ENCODE measurements at regions not wholly inside any gene's neighbourhood (a gene's known extent, or its start where the extent isn't known, plus 50 kb on each side); places are given as distances from the start of the nearest gene placed in this dataset.

DNA sequence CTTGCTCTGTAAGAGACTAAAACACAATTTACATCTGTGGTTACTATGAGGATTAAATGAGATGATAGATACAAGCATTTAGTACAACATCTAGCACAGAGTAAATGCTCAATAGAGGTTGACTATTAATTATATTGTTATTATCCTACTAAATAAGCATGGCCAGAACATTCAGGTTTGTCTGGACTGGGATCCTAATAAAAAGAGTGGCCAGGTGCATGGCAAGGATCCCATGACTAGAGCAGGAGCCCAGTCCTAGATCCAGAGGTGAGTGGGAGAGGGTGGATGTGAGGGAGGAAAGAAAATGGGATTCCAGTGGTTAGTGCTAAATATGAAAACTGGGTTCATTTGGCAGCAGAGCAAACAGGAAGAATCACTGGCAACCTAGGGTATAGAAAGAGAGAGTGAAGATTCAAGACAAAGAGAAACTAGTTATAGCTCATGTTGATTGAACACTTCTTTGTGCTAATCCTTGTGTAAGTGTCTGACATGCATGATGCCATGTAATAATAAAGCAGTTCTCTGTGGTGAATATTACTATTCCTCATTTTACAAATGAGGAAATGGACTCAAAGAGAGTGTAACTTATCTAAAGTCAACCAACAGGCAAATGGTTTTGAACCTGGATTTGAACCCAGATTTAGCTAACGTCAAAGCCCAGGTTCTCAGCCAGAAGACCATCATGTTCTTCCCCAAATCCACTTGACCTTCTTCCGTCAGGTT, 71.1 kb upstream of the FGGY start:
- no peak for DNase-seq

DNA sequence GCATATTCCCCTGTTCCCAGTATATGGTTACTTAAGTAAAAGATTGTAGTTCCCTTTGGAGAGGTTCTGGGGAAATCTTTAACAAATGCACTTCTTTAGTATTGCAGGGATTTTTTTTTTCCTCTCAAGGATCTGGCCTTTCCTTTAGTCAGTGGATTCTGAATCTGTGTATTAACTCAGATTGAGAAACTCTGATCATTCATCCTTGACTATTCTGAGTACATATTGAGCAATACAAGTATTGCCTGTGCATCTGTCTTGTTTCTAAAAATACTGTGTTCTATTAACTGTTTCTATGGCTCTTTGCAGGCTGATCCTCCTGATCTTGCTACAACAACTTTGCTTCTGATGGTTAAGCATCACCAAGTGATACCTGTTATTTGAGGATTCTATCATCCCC, 67.8 kb upstream of the FGGY start:
- DNase-seq, result no peak

DNA sequence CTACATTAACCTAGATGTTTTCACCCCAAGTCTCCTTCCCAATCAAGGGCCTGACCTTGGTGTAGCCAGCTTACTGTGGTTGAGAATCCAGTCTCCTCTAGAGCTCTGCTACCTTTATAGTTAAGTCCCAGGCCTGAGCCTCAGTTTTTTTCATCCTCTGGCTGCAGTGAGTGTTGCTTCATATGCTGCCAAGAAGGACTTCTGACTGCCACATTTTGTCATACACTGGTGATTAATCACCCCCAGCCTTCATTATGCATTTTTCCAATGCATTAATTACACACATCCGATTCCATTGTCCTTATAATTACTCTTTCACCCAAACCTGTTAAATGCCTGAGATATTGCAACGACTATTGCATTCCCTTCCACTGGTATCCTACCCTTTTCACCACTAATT, 66.3 kb upstream of the FGGY start:
- no peak for DNase-seq

DNA sequence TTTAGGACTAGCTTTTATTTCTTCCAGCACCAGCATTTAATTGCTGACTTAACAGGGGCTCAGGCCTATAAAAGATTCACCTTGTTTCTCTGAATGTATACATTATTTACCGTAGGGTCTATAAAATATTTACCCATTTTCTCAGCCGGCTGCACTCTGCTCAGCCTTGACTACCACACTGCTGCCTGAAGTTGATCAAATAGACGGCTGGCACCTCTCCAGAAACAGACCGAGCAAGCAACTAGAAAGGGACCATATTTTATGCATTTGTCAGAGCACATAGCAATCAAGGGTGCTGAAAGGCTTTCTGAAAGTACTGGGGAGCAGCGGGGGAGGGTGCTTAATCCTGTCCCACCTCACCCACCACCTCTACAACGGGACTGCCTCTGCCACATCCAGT, 64.7 kb upstream of the FGGY start:
- no peak for DNase-seq

DNA sequence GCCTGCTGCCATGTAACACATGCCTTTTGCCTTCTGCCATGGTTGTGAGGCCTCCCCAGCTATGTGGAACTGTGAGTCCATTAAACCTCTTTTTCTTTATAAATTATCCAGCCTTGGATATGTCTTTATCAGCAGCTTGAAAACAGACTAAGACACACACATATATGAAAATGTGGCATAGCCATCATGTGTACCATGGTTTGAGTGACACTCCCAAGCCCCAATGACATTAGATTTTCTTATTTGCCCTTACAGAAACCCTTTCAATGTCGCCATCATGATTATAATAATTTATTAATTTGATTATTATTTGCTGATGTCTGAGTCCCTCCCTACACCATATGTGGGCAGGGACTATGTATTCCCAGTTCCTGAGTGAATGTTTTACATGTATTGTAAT, 63.5 kb upstream of the FGGY start:
- DNase-seq, result no peak

DNA sequence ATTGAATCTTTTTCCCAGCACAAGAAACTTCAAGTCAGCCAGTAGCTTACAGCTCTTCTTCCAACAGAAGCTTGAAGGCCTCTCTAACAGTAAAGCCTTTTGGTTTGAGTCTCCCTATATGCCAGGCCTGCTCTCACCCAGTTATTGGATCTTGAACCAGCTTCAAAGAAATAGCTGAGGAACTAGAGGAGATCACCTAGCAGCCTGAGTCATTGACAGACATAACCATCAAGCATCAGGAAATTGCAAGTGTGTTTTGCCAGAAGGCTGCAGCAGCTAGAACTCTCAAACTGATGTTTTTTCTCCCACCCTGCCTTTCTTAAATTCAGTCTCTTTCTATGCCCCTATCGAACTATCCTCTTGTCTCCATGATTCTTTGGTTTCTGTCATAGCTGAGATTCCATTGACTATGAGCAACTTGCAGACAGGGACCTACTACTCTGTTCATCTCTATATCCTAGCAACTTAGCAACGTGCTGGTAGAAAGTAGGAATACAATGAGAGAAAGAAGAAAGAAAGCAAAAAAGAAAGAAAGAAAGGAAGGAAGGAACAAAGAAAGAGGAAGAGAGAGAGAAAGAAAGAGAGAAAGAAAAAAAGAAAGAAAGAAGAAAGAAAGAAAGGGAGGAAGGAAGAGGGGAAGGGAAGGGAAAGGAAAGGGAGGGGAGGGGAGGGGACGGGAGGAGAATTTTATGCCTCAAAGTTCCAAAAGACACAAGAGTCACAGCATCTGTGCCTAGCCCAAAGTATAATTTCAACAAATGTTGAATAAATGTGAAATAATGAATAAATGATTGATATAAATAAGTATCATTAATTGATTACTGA, 60.0 kb upstream of the FGGY start:
- no peak for DNase-seq

DNA sequence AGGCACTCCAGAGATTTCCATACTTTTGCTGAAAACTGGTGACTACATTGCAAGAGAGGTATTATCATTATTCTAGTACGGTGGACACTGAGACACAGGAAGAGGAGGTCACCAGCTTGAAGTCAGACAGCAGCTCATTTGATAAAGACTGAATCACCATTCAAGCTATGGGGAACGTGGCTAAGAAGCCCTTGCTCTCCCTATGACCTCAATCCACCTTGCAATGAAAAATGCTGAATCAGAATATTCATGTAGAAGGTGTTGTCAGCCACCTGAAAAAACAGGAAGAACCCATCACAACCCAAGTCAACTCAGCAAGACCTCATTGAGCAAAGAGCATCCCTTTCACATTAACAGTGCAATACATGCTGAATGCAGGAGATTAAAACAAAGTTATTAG, 59.0 kb upstream of the FGGY start:
- DNase-seq, result no peak

DNA sequence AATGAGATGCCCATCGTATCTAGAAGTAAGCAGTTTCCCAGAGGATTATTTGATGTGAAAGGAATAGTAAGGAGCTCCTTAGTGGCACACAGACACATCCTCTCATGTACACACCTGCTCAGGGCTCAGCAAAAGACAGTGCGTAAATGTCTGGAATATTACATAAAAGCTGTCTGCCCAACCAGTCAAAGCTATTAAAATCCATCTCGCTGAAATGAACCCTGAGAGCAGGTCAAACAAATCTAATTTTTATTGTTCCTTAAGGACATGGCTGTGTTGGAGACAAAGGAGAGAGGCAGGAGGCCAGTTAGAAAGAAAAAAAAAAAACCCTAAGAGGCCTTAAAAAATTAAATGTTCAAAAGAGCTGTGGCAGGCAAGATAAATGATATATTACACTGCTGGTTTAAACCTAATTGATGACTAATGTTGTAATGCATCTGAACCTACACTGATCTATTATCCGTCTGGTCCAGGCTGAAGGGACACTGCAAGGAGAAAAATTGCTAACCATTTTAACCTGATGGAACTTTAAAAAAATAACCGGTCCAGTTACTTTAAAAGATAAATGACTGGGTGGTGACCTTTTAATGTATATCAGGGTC, 58.5 kb upstream of the FGGY start:
- no peak for DNase-seq

DNA sequence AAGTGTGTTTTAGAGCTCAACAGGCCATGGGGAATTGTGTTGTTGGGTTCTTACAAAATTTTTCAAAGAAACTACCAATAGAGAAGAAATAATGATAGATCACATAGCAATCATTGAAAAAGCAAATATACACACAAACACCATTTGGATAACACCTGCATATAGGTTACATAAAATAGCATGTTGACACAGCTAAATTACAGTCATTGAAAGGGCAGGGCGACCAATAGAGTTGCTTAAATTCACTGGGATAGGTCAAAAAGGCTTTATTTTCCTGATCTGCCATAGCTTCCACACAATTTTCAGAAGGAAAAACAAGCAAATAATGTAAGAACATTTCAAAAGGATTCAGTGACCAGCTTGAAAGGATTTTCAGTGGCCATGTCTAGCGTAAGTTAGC, 57.9 kb upstream of the FGGY start:
- no peak for DNase-seq

DNA sequence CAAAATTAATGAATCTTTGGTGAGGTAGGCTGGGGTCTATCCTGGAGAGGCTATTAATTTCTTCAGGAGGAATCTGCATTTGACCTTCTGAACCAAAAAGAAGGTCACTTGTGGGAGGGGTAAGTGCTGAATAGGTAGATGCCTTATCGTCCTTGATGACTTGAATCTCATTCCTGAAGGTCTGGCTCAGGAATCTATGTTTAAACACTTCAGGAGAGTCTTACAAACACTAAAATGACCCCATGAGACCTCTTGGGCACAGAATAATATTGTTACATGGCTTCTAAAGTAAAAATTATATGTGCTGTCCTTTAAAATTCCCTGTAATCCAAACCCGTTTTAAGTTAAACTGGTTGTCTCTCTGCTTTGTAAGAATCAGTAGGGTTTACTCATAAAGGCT, 55.0 kb upstream of the FGGY start:
- no peak for DNase-seq

DNA sequence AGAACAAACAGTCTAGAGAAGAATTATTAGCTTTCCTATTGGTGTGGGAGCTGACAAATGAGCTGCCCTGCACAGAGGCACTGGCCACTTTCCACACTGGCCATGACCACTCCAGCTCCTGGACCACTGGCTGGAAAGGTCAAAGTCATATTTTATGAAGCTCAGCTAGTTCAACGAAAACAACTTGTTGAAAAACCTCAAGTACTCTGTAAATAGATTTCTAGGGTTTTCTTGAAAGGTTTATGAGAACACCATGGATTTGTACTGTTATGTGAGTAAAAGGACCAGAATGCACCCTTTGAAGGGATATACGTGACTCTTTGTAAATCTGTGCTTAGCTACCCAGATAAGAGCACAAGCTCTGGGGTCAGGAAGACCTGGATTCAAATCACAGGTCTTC, 54.5 kb upstream of the FGGY start:
- DNase-seq, result no peak

DNA sequence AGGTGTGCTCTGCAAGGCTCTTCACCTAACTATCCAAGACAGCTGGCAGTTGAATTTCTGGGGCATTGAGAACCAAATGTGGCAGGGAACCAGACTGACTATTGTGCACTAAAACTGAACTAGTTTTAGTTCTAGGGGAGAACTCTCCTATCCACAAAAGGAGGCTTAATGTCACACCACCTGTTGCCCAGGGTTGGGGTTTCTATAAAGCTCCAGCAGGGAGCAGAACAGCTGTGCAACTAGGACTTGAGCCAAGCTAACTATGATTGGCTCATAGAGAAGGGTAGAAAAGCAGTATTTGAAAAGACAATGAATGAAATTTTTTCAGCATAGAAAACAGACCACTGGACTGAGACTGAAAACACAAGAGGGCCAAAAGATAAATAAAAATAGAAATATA, 53.3 kb upstream of the FGGY start:
- DNase-seq, result no peak

DNA sequence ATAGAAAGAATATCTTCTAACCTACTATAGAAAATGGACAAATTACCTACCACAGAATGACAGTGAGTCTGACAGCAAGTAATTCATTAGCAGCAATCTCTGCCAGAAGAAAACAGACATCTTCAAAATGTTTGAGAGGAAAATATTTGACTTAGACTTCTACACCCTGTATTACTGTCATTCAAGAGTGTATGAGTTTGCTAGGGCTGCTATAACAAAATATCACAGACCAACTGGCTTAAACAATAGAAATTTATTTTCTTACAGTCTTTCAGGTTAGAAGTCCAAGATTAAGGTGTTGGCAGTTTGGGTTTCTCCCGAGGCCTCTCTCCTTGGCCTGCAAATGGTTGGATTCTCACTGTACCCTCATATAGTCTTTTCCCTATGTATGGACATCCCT, 52.9 kb upstream of the FGGY start:
- no peak for DNase-seq

DNA sequence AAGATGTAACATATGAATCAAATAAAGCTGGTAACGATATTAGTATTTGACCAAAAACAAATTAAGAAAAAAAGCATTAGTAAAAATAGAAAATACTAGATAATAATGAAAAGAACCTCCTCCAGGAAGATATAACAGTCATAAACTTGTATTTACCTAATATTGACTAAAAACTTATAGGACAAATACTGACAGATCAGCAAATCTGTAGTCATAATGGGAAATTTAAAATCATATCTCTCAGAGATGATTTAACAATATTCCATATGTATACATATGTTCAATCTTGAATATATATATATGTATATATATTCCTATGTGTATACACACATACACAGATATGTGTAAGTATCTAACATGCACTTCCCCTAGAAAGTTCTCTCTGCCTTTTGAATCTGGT, 52.0 kb upstream of the FGGY start:
- DNase-seq, result no peak
